Lung (tissue), 11 donors: ENCODE measurements at regions not wholly inside any gene's neighbourhood (a gene's known extent, or its start where the extent isn't known, plus 50 kb on each side); places are given as distances from the start of the nearest gene placed in this dataset.

ENCODE experiments used
- ATAC-seq: fragments of 200-7000 bp; cut with Tn5 transposase; one replicate; pipeline ENCODE4 v1.9.1; 2020; ENCODE audit warnings: moderate number of reproducible peaks; ENCODE audit not compliant: insufficient read depth, low FRiP score
- DNase-seq, 3 donors: peaks; one replicate each; pipeline ENCODE4 v3.0.0-alpha.2; 2013 to 2017
- H3K27ac ChIP-seq, 2 donors: one replicate each; pipeline ENCODE4 v1.5.1; 2013; ENCODE audit warnings: mild to moderate bottlenecking in 2 of 2, moderate library complexity in 2 of 2, control low read depth in 1 of 2, inconsistent platforms in 1 of 2, low read depth in 1 of 2, low read length in 1 of 2
- H3K27me3 ChIP-seq, 3 donors: one replicate each; pipeline ENCODE4 v1.5.1; 2013; ENCODE audit warnings: low read length in 2 of 3; ENCODE audit not compliant: control insufficient read depth in 3 of 3, insufficient read depth in 3 of 3
- H3K36me3 ChIP-seq, 4 donors: one replicate each; pipeline ENCODE4 v1.5.1; 2013; ENCODE audit warnings: low read length in 4 of 4, mild to moderate bottlenecking in 1 of 4, moderate library complexity in 1 of 4; ENCODE audit not compliant: control insufficient read depth in 4 of 4, insufficient read depth in 4 of 4
- H3K4me1 ChIP-seq, 5 donors: one replicate each; pipeline ENCODE4 v1.5.1; 2013; ENCODE audit warnings: low read length in 5 of 5, mild to moderate bottlenecking in 2 of 5, moderate library complexity in 1 of 5; ENCODE audit not compliant: control insufficient read depth in 5 of 5, insufficient read depth in 5 of 5
- H3K4me3 ChIP-seq: one replicate; pipeline ENCODE4 v1.5.1; 2013; ENCODE audit warnings: mild to moderate bottlenecking, control low read depth, moderate library complexity
- H3K9ac ChIP-seq, 2 donors: one replicate each; pipeline ENCODE4 v1.5.1; 2013; ENCODE audit warnings: low read length in 2 of 2, control low read depth in 1 of 2; ENCODE audit not compliant: insufficient read depth in 1 of 2
- H3K9me3 ChIP-seq, 4 donors: one replicate each; pipeline ENCODE4 v1.5.1; 2013; ENCODE audit warnings: low read length in 3 of 4, mild to moderate bottlenecking in 1 of 4, moderate library complexity in 1 of 4; ENCODE audit not compliant: control insufficient read depth in 4 of 4, insufficient read depth in 3 of 4
- WGBS, 2 donors: extraction: QIAGEN DNeasy Blood & Tissue Kit; methylation state at CpG; one replicate each; pipeline ENCODE4 v1.1.7; 2013; 5-methylcytosine and 5-hydroxymethylcytosine counted together
- TF ChIP-seq, protein P1 (sequence below): IDR thresholded peaks from 2 replicates; pipeline ENCODE4 v1.5.1; 2012; ENCODE audit warnings: mild to moderate bottlenecking; ENCODE audit errors: control extremely low read depth, extremely low read depth
- donor health status: control.
- donor health status: control.
- donor health status: Bipolar disorder and iron deficiency.
- donor health status: healthy.
- donor health status: DM: yes; HTN: yes; CAD: no.

DNA sequence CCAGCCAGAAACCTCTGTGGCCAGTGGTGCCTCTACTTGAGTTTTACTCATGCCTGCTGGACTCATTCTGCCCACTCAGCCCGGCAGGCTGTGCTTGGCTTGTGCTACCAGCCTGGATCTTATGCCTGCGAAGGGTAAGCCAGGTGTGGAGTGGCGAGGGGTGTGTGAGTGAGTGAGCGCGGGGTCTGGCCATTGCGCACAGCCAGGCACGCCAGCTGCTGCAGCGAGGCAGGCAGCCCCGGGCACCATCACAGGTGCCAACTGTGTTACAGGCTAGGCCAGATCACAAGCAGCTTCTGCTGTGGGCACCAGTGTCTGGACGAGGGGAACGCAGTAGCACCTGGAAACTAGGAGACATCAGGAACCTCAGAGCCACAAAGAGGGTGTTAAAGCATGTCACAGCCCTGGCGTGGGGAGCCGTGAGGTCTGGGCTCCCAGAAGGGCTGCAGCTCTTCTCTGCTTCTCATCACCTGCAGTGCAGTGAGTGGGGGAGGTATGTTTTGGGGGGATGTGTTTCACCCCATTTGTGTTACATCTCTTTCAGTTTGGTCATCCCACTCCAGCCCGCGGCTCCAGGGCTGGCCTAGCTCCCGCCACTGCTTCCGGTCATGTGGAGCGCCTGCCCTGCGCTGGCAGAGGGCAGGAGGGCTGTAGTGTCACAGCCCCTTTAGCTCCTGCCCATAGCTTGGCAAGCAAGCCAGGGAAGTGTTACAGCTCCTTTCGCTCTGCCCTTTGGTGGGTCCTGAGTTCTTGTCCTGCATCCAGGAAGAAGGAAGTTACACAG lies 379.7 kb upstream of the IMPG1 start:
- H3K9me3 ChIP-seq: no peaks in the 10 kb centered on the region
- WGBS, 2 donors: 85 to 91% methylated on average over 20 of the region's 20 CpGs
- H3K4me3 ChIP-seq: no peak overlapping the region
- no peaks in the 10 kb centered on the region for H3K36me3 ChIP-seq
- no peaks in the 10 kb centered on the region for H3K4me1 ChIP-seq
- H3K27ac ChIP-seq: no peak overlapping the region
- no peak for DNase-seq
- no peak overlapping the region for H3K9ac ChIP-seq
- ATAC-seq: no peak
- H3K27me3 ChIP-seq: no peaks in the 10 kb centered on the region
- TF ChIP-seq, protein P1, sequence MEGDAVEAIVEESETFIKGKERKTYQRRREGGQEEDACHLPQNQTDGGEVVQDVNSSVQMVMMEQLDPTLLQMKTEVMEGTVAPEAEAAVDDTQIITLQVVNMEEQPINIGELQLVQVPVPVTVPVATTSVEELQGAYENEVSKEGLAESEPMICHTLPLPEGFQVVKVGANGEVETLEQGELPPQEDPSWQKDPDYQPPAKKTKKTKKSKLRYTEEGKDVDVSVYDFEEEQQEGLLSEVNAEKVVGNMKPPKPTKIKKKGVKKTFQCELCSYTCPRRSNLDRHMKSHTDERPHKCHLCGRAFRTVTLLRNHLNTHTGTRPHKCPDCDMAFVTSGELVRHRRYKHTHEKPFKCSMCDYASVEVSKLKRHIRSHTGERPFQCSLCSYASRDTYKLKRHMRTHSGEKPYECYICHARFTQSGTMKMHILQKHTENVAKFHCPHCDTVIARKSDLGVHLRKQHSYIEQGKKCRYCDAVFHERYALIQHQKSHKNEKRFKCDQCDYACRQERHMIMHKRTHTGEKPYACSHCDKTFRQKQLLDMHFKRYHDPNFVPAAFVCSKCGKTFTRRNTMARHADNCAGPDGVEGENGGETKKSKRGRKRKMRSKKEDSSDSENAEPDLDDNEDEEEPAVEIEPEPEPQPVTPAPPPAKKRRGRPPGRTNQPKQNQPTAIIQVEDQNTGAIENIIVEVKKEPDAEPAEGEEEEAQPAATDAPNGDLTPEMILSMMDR: no peak

DNA sequence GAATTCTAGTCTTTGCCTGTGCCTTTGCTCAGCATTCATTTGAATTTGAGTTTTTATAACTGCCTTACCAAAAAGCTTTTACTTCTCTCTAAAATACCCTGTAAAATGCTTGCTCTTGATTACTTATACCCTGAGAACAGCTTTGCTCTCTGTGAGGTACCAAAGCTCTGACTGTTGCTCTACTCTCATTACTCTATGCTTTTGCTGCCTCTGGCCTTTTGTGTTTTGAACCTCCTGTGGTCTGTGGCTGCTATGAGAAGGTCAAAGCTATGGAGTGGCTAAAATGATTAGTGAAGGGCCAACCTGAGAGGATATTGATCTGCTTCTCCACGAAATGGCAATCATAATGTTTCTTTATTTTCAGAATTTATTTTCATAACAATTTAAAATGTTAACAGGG lies 375.6 kb upstream of the IMPG1 start:
- ATAC-seq: no peak
- no peak for DNase-seq
- Histone ChIP-seq H3K27ac (no peak overlapping the region), H3K9me3 (no peaks in the 10 kb centered on the region), H3K9ac (no peak overlapping the region), H3K27me3 (no peaks in the 10 kb centered on the region), H3K4me3 (no peak overlapping the region), H3K36me3 (no peaks in the 10 kb centered on the region), H3K4me1 (no peaks in the 10 kb centered on the region)
- WGBS, 2 donors: 42 to 62% methylated on average over 1 of the region's 1 CpG
- TF ChIP-seq, protein P1: no peak

DNA sequence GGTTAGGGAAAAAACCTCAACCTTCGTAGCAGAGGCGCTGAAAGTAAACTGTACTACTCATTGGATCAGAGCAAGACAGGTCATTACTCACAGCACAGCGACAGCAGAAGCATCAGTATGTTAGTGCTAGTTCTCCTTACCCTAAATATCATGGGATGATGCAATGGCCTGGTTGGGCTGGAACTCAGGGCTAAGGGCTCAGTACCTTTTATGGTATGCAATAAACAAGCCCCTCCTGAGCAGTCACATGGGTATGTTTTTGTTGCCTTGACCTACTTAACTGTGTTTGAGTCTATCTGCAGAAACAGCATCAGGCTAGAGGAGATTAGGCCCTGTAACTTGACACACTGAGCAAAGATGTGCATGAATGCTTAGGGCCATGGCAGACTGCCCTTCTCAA lies 369.4 kb upstream of the IMPG1 start:
- Histone ChIP-seq H3K27ac (no peak overlapping the region), H3K9ac (no peak overlapping the region), H3K27me3 (no peaks in the 10 kb centered on the region), H3K36me3 (no peaks in the 10 kb centered on the region), H3K9me3 (no peaks in the 10 kb centered on the region), H3K4me3 (no peak overlapping the region), H3K4me1 (peaks cover 0 to 11% (median 0%) of the 10 kb centered on the region in 5 donors)
- ATAC-seq (no peak), DNase-seq (peak in 1 of 3 donors; percentile 23)
- TF ChIP-seq, protein P1: no peak
- WGBS, 2 donors: 68% methylated on average over 3 of the region's 3 CpGs

DNA sequence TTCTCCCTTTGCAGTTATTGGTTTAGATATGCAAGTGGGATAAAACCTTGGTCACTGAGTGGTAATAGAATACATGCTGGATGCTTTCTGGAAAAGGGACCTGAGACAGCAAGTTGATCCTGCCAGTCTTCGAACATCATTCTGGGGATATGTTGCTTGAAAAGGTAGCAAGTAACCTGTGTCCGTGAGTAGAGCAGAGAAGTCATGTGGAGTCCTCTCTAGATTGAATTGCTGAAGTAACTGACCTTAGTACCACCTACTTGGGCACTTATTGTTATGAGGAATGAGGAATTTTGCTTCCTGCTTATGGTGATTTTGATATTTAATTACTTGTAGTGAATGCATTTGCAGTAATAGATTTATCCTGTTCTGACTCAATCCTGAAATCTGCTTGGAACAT lies 367.3 kb upstream of the IMPG1 start:
- 77 to 83% methylated on average over 2 of the region's 2 CpGs for WGBS, 2 donors
- no peak overlapping the region for H3K27ac ChIP-seq
- no peaks in the 10 kb centered on the region for H3K36me3 ChIP-seq
- peaks cover 0 to 3% (median 0%) of the 10 kb centered on the region in 4 donors for H3K9me3 ChIP-seq
- peaks cover 0 to 11% (median 0%) of the 10 kb centered on the region in 5 donors for H3K4me1 ChIP-seq
- TF ChIP-seq, protein P1: no peak
- H3K27me3 ChIP-seq: no peaks in the 10 kb centered on the region
- no peak overlapping the region for H3K9ac ChIP-seq
- ATAC-seq (no peak), DNase-seq (no peak)
- no peak overlapping the region for H3K4me3 ChIP-seq
